RWPE1 (cell line): ENCODE measurements at regions not wholly inside any gene's neighbourhood (a gene's known extent, or its start where the extent isn't known, plus 50 kb on each side); places are given as distances from the start of the nearest gene placed in this dataset.

Experiments
- CTCF ChIA-PET: fragments of 350-600 bp; sonication (Branson Sonifier 250); formaldehyde crosslinking; extraction: SDS; loops from one replicate; lab custom pipeline; 2021; lab: Yijun Ruan, JAX
- POLR2A ChIA-PET: fragments of 400-600 bp; formaldehyde crosslinking; extraction: SDS; loops from one replicate; lab custom pipeline; 2020; ENCODE audit warnings: antibody characterized with exemption; ENCODE audit not compliant: low non-redundant PET; lab: Yijun Ruan, JAX
- DNase-seq: peaks from one replicate; pipeline ENCODE4 v3.0.0; 2012; ENCODE audit warnings: low spot score
- H3K27ac ChIP-seq: fragments of 450-650 bp; 2 replicates; pipeline ENCODE4 v1.5.1; 2017
- TF ChIP-seq, protein P1 (sequence below): fragments of 450-650 bp; conservative IDR thresholded peaks from 2 replicates; pipeline ENCODE4 v1.5.1; 2017; ENCODE audit warnings: low read depth, mild to moderate bottlenecking

DNA sequence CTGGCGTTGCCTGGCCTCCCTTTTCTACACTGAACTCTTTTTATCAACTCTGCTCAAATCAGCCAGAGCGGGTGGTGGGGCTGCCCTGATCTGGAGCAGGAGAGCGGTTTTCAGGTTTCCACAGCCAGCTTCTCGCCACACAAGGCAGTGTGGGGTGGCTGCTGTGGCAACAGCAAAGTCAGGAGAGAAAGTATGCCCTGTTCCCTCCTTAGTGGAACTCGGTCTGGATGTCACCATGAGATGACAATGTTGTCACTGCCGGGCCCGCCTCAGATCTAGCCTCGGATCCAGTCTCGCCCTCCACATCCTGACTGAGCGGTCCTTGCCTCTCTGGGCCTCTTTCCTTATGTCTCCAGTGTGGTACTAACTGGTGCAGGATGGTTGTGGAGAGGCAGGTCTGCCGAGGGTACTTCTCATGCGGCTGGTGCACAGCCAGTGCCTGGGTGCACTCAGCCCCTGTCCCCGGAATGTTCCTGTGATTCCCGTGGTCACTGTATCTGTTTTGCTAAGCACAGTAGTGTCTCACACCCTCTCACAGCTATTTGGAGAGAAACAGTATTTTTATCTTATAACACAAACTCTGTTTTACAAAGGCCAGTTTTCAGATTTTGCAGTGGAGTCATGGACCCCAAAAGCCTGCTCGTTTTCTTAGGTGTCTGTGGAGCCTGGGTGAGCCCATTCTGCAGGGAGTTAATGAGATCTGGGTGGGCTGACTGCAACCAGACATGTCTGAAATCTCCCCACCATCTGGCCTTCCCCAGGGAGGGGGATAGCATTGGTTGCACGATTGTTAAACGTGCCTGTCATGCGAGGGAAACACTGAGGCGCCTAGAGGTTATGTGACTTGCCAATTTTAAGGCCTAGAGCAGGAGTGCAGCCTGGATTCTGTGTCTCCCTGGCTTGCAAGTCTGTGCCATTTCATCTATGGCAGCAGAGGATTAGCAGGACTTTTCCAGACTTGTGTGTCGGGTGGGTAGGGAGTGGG lies 261.1 kb upstream of the AGAP1 start:
- CTCF ChIA-PET, result interaction anchor here (0.6 kb wide), 1 partner anchor 259 kb away, joined by 5 read pairs; no protein-coding TSS in a partner anchor
- POLR2A ChIA-PET, result no interaction called here
- DNase-seq, result no peak

DNA sequence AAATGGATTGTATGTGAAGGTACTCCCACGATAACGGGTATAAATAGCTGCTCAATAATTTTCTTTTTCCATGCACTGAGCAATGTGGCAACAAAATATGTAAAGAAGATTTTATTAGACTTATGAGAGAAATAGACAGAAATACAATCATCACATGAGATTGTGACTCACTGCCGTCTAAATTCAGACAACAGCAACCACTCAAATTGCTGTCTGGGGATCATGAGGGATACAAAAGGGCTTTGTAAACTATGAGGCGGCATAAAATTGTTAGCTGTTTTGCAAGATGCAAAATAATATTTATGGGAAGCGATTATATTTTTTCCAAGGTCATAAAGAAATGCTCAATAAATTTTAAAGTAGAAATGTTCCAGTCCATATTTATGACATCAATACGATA lies 259.1 kb upstream of the AGAP1 start:
- TF ChIP-seq, protein P1, sequence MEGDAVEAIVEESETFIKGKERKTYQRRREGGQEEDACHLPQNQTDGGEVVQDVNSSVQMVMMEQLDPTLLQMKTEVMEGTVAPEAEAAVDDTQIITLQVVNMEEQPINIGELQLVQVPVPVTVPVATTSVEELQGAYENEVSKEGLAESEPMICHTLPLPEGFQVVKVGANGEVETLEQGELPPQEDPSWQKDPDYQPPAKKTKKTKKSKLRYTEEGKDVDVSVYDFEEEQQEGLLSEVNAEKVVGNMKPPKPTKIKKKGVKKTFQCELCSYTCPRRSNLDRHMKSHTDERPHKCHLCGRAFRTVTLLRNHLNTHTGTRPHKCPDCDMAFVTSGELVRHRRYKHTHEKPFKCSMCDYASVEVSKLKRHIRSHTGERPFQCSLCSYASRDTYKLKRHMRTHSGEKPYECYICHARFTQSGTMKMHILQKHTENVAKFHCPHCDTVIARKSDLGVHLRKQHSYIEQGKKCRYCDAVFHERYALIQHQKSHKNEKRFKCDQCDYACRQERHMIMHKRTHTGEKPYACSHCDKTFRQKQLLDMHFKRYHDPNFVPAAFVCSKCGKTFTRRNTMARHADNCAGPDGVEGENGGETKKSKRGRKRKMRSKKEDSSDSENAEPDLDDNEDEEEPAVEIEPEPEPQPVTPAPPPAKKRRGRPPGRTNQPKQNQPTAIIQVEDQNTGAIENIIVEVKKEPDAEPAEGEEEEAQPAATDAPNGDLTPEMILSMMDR, result no peak
- ChIA-PET CTCF (no interaction called here), POLR2A (no interaction called here)
- H3K27ac ChIP-seq, result no peak overlapping the region
- no peak for DNase-seq

More for the DNA sequence above, 261.1 kb upstream of the AGAP1 start:
- no peak overlapping the region for H3K27ac ChIP-seq
- TF ChIP-seq, protein P1, result no peak

DNA sequence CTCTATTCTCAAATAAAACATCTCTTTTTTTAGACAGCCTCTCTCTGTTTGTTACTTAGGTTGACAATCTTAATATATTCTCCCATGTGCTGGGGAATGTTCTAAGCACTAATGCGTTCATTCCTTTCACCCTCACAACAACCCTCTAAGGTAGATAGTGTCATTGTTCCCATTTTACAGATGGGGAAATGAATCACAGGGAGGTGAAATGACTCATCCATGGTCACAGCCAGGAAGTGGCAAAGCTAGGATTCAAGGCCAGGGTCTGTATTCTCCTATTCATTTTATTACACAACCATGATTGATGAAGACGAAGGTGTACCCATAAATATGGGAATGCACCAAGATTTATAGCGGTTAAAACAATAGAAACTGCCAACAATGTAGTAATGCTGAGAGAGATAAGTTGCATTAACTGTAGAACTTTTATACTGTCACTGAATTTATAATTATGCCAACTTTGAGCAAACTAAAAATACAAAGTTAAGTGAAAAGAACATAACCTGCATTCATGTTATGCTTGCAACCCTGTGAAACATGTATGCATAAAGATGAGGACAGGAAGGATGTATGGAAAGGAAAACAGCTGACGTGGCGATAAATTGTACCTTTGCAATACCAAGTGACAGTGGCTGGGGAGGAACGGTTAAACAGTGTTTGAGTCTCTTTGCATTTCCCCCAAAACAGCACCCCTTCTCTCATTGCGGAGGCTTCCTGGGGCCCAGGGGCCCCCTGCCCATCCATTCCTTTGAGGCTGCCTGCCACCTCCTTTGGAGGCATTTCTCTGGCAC lies 257.7 kb upstream of the AGAP1 start:
- POLR2A ChIA-PET, result no interaction called here
- no peak overlapping the region for H3K27ac ChIP-seq
- CTCF ChIA-PET, result interaction anchor here (0.6 kb wide), 1 partner anchor 508 kb away, joined by 3 read pairs; no protein-coding TSS in a partner anchor
- TF ChIP-seq, protein P1, result no peak
- DNase-seq, result no peak

DNA sequence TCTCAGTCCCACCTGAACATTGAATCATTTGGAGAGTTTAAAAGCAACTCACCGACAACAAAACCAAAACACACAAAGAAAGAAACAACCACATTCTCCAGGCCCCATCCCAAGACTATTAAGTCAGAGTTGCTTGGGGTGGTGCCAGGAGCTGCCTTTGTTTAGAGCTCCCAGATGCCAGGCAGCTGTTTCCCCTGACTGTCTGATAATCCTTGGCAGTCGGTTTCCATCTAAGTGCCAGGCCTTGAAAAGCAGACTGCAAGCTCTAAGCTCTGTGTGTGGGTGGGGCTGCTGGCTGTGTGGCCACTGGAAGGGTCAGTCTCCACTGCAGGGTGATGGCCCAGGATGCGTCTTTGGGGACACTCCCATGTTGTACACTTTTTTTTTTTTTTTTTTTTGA lies 255.3 kb upstream of the AGAP1 start:
- H3K27ac ChIP-seq, result no peak overlapping the region
- DNase-seq, result no peak
- TF ChIP-seq, protein P1, result no peak
- ChIA-PET CTCF (interaction anchor here (0.6 kb wide), 1 partner anchor 147 kb away, joined by 3 read pairs; no protein-coding TSS in a partner anchor), POLR2A (no interaction called here)

DNA sequence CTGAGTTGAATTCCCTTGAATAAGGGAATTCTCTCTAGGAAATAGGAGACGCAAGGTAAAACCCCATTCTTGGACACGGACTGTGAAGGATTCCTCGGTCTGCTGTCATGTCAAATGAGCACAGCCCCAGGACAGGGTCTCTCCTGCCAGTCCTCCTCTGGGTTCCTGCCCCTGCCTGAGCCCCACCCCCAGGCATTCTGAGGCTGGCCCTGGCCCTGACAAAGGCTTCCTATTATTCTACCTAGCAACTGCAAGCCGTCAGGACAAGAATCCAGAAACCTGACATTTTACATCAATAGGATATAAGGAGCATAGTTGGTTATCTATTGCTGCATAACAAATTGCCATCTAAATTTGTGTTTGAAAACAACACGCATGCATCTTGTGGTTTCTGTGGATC lies 253.3 kb upstream of the AGAP1 start:
- ChIA-PET POLR2A (no interaction called here), CTCF (interaction anchor here (0.6 to 0.7 kb wide), 2 partner anchors 17 to 429 kb away, joined by 3 read pairs; no protein-coding TSS in a partner anchor)
- H3K27ac ChIP-seq, result no peak overlapping the region
- no peak for DNase-seq
- TF ChIP-seq, protein P1, result no peak
